Panc1 (cell line): ENCODE measurements at regions not wholly inside any gene's neighbourhood (a gene's known extent, or its start where the extent isn't known, plus 50 kb on each side); places are given as distances from the start of the nearest gene placed in this dataset.

Source experiments
- POLR2AphosphoS5 ChIP-seq: IDR thresholded peaks from 2 replicates; pipeline ENCODE4 v1.6.1; 2012; ENCODE audit warnings: mild to moderate bottlenecking, low read depth, low read length, moderate library complexity
- SIN3A ChIP-seq: IDR thresholded peaks from 2 replicates; pipeline ENCODE4 v1.6.1; 2012; ENCODE audit warnings: low read depth, mild to moderate bottlenecking, low read length, moderate library complexity, borderline replicate concordance; ENCODE audit not compliant: insufficient read depth
- TCF7L2 ChIP-seq: IDR thresholded peaks from 2 replicates; pipeline ENCODE4 v1.6.1; 2011; ENCODE audit warnings: mild to moderate bottlenecking, low read depth, low read length, inconsistent platforms
- TF ChIP-seq, protein P1 (sequence below): fragments of 450-650 bp; IDR thresholded peaks from 2 replicates; pipeline ENCODE4 v1.5.1; 2017; ENCODE audit warnings: mild to moderate bottlenecking
- TF ChIP-seq, protein P2 (sequence below), 2 experiments: IDR thresholded peaks; 2 replicates each; pipeline ENCODE4 v1.6.1; 2011 to 2012; ENCODE audit warnings: low read depth in 2 of 2, control low read depth in 1 of 2, low read length in 1 of 2, mild to moderate bottlenecking in 1 of 2, moderate library complexity in 1 of 2; ENCODE audit not compliant: insufficient read depth in 1 of 2

DNA sequence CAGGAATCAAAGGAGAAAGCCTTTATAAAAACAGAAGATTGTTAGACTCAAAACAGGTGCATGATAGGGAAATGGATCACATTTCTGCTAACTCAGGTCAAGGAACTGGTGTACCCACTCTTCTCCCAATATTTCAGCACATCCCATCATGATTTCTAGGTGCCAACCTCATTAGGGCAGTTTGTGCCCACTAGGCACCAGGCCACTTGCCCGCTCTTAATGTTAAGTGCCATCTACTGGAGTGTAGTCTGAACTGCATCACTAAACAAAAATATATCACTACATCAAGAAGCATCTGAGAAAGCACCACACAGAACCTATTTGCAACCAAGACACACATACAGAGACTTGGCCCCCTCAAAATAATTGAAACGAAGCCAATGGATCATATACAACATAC lies 140.4 kb upstream of the GRID2 start:
- TF ChIP-seq, protein P1, sequence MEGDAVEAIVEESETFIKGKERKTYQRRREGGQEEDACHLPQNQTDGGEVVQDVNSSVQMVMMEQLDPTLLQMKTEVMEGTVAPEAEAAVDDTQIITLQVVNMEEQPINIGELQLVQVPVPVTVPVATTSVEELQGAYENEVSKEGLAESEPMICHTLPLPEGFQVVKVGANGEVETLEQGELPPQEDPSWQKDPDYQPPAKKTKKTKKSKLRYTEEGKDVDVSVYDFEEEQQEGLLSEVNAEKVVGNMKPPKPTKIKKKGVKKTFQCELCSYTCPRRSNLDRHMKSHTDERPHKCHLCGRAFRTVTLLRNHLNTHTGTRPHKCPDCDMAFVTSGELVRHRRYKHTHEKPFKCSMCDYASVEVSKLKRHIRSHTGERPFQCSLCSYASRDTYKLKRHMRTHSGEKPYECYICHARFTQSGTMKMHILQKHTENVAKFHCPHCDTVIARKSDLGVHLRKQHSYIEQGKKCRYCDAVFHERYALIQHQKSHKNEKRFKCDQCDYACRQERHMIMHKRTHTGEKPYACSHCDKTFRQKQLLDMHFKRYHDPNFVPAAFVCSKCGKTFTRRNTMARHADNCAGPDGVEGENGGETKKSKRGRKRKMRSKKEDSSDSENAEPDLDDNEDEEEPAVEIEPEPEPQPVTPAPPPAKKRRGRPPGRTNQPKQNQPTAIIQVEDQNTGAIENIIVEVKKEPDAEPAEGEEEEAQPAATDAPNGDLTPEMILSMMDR: peak; percentile 42
- TF ChIP-seq POLR2AphosphoS5: no peak
- TF ChIP-seq SIN3A: no peak
- TF ChIP-seq, protein P2, sequence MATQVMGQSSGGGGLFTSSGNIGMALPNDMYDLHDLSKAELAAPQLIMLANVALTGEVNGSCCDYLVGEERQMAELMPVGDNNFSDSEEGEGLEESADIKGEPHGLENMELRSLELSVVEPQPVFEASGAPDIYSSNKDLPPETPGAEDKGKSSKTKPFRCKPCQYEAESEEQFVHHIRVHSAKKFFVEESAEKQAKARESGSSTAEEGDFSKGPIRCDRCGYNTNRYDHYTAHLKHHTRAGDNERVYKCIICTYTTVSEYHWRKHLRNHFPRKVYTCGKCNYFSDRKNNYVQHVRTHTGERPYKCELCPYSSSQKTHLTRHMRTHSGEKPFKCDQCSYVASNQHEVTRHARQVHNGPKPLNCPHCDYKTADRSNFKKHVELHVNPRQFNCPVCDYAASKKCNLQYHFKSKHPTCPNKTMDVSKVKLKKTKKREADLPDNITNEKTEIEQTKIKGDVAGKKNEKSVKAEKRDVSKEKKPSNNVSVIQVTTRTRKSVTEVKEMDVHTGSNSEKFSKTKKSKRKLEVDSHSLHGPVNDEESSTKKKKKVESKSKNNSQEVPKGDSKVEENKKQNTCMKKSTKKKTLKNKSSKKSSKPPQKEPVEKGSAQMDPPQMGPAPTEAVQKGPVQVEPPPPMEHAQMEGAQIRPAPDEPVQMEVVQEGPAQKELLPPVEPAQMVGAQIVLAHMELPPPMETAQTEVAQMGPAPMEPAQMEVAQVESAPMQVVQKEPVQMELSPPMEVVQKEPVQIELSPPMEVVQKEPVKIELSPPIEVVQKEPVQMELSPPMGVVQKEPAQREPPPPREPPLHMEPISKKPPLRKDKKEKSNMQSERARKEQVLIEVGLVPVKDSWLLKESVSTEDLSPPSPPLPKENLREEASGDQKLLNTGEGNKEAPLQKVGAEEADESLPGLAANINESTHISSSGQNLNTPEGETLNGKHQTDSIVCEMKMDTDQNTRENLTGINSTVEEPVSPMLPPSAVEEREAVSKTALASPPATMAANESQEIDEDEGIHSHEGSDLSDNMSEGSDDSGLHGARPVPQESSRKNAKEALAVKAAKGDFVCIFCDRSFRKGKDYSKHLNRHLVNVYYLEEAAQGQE (IDR thresholded peaks at IDR 0.05; ENCODE audit: insufficient read depth in 1 of 2, low read depth in 2 of 2, low read length in 1 of 2): no peak
- TF ChIP-seq TCF7L2: no peak
